ENCODE measurements at regions not wholly inside any gene's neighbourhood (a gene's known extent, or its start where the extent isn't known, plus 50 kb on each side); places are given as distances from the start of the nearest gene placed in this dataset.

- no peaks in the 10 kb centered on the region for H3K36me3 Mint-ChIP-seq (ENCODE audit: unreplicated experiment)
- H3K9me3 Mint-ChIP-seq (ENCODE audit: unreplicated experiment), result no peaks in the 10 kb centered on the region
- TF ChIP-seq CTCF (IDR thresholded peaks at IDR 0.05), result no peak
- H3K27ac Mint-ChIP-seq (ENCODE audit: unreplicated experiment), result no peak overlapping the region
- H3K4me1 Mint-ChIP-seq (ENCODE audit: unreplicated experiment), result no peaks in the 10 kb centered on the region
- no peak overlapping the region for H3K4me3 Mint-ChIP-seq (ENCODE audit: unreplicated experiment)
- peaks cover 38% of the 10 kb centered on the region for H3K27me3 Mint-ChIP-seq (ENCODE audit: unreplicated experiment)
- DNase-seq (ENCODE audit: extremely low spot score, unreplicated experiment), result no peak
These were observed 77.9 kb upstream of the LINGO1 start for GRCh38 chr15:77710637-77711036.

GRCh38 chr15:77710206-77710605 is 77.5 kb upstream of the LINGO1 start:
- Mint-ChIP-seq H3K27ac (ENCODE audit: unreplicated experiment) (no peak overlapping the region), H3K9me3 (ENCODE audit: unreplicated experiment) (no peaks in the 10 kb centered on the region), H3K36me3 (ENCODE audit: unreplicated experiment) (no peaks in the 10 kb centered on the region), H3K27me3 (ENCODE audit: unreplicated experiment) (peaks cover 37% of the 10 kb centered on the region), H3K4me3 (ENCODE audit: unreplicated experiment) (no peak overlapping the region), H3K4me1 (ENCODE audit: unreplicated experiment) (no peaks in the 10 kb centered on the region)
- TF ChIP-seq CTCF (IDR thresholded peaks at IDR 0.05), result no peak
- DNase-seq (ENCODE audit: extremely low spot score, unreplicated experiment), result no peak

GRCh38 chr15:77709135-77709886 is 76.6 kb upstream of the LINGO1 start:
- Mint-ChIP-seq H3K4me3 (ENCODE audit: unreplicated experiment) (no peak overlapping the region), H3K27ac (ENCODE audit: unreplicated experiment) (no peak overlapping the region), H3K36me3 (ENCODE audit: unreplicated experiment) (no peaks in the 10 kb centered on the region), H3K4me1 (ENCODE audit: unreplicated experiment) (no peaks in the 10 kb centered on the region), H3K27me3 (ENCODE audit: unreplicated experiment) (peaks cover 33% of the 10 kb centered on the region), H3K9me3 (ENCODE audit: unreplicated experiment) (no peaks in the 10 kb centered on the region)
- TF ChIP-seq CTCF (IDR thresholded peaks at IDR 0.05), result no peak
- DNase-seq (ENCODE audit: extremely low spot score, unreplicated experiment), result no peak

GRCh38 chr15:77706482-77707244 is 74.0 kb upstream of the LINGO1 start:
- DNase-seq (ENCODE audit: extremely low spot score, unreplicated experiment), result no peak
- Mint-ChIP-seq H3K27me3 (ENCODE audit: unreplicated experiment) (peaks cover 17% of the 10 kb centered on the region), H3K27ac (ENCODE audit: unreplicated experiment) (no peak overlapping the region), H3K4me1 (ENCODE audit: unreplicated experiment) (no peaks in the 10 kb centered on the region), H3K4me3 (ENCODE audit: unreplicated experiment) (no peak overlapping the region), H3K36me3 (ENCODE audit: unreplicated experiment) (no peaks in the 10 kb centered on the region), H3K9me3 (ENCODE audit: unreplicated experiment) (no peaks in the 10 kb centered on the region)
- no peak for TF ChIP-seq CTCF (IDR thresholded peaks at IDR 0.05)

GRCh38 chr15:77702211-77702957 is 69.7 kb upstream of the LINGO1 start:
- Mint-ChIP-seq H3K27ac (ENCODE audit: unreplicated experiment) (no peak overlapping the region), H3K36me3 (ENCODE audit: unreplicated experiment) (no peaks in the 10 kb centered on the region), H3K27me3 (ENCODE audit: unreplicated experiment) (peaks cover 10% of the 10 kb centered on the region), H3K9me3 (ENCODE audit: unreplicated experiment) (no peaks in the 10 kb centered on the region), H3K4me1 (ENCODE audit: unreplicated experiment) (no peaks in the 10 kb centered on the region), H3K4me3 (ENCODE audit: unreplicated experiment) (no peak overlapping the region)
- DNase-seq (ENCODE audit: extremely low spot score, unreplicated experiment), result no peak
- no peak for TF ChIP-seq CTCF (IDR thresholded peaks at IDR 0.05)
